ENCODE measurements at regions not wholly inside any gene's neighbourhood (a gene's known extent, or its start where the extent isn't known, plus 50 kb on each side); places are given as distances from the start of the nearest gene placed in this dataset.

- H3K4me3 Mint-ChIP-seq, result no peak overlapping the region
- POLR2A ChIA-PET, result no interaction called here
These were observed 114.3 kb downstream of the THBS2 start for GRCh38 chr6:169139179-169139971.

GRCh38 chr6:169132352-169132940, 121.2 kb downstream of the THBS2 start:
- H3K4me3 ChIP-seq (ENCODE audit: low read length), result no peak overlapping the region
- CTCF ChIA-PET, result no interaction called here
- DNase-seq (no peak), ATAC-seq (ENCODE audit: poor library complexity) (no peak)
- no peaks in the 10 kb centered on the region for H3K36me3 Mint-ChIP-seq (ENCODE audit: low read depth)
- POLR2A ChIA-PET, result no interaction called here
- intact Hi-C loops (cut with DNase I, micrococcal nuclease), result no loop called here
- no peak overlapping the region for H3K27ac Mint-ChIP-seq
- no peaks in the 10 kb centered on the region for H3K4me1 Mint-ChIP-seq (ENCODE audit: low read depth)
- TF ChIP-seq, protein P1, sequence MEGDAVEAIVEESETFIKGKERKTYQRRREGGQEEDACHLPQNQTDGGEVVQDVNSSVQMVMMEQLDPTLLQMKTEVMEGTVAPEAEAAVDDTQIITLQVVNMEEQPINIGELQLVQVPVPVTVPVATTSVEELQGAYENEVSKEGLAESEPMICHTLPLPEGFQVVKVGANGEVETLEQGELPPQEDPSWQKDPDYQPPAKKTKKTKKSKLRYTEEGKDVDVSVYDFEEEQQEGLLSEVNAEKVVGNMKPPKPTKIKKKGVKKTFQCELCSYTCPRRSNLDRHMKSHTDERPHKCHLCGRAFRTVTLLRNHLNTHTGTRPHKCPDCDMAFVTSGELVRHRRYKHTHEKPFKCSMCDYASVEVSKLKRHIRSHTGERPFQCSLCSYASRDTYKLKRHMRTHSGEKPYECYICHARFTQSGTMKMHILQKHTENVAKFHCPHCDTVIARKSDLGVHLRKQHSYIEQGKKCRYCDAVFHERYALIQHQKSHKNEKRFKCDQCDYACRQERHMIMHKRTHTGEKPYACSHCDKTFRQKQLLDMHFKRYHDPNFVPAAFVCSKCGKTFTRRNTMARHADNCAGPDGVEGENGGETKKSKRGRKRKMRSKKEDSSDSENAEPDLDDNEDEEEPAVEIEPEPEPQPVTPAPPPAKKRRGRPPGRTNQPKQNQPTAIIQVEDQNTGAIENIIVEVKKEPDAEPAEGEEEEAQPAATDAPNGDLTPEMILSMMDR (IDR thresholded peaks at IDR 0.05), result no peak
- H3K27me3 ChIP-seq (ENCODE audit: control insufficient read depth in 1 of 2, insufficient read depth in 2 of 2, low read length in 2 of 2), result no peaks in the 10 kb centered on the region
- H3K9me3 ChIP-seq (ENCODE audit: control insufficient read depth in 1 of 2, insufficient read depth in 1 of 2, low read length in 2 of 2), result no peaks in the 10 kb centered on the region
- H3K4me1 ChIP-seq (ENCODE audit: insufficient read depth, low read length), result no peaks in the 10 kb centered on the region
- H3K36me3 ChIP-seq (ENCODE audit: insufficient read depth, low read length), result no peaks in the 10 kb centered on the region
- H3K4me3 Mint-ChIP-seq, result no peak overlapping the region
- H3K27ac ChIP-seq (ENCODE audit: low read depth in 1 of 2, low read length in 2 of 2), result no peak overlapping the region
- H3K9me3 Mint-ChIP-seq, result peaks cover 7% of the 10 kb centered on the region
- H3K27me3 Mint-ChIP-seq, result peaks cover 18% of the 10 kb centered on the region

More at GRCh38 chr6:169139179-169139971, 114.3 kb downstream of the THBS2 start:
- Histone ChIP-seq H3K27ac (ENCODE audit: low read depth in 1 of 2, low read length in 2 of 2) (no peak overlapping the region), H3K27me3 (ENCODE audit: control insufficient read depth in 1 of 2, insufficient read depth in 2 of 2, low read length in 2 of 2) (no peaks in the 10 kb centered on the region), H3K36me3 (ENCODE audit: insufficient read depth, low read length) (no peaks in the 10 kb centered on the region), H3K9me3 (ENCODE audit: control insufficient read depth in 1 of 2, insufficient read depth in 1 of 2, low read length in 2 of 2) (peaks cover 0 to 10% of the 10 kb centered on the region in 2 experiments), H3K4me3 (ENCODE audit: low read length) (no peak overlapping the region), H3K4me1 (ENCODE audit: insufficient read depth, low read length) (no peaks in the 10 kb centered on the region)
- TF ChIP-seq, protein P1 (IDR thresholded peaks at IDR 0.05), result no peak
- Mint-ChIP-seq H3K27me3 (peaks cover 12% of the 10 kb centered on the region), H3K9me3 (peaks cover under 1% of the 10 kb centered on the region), H3K4me1 (ENCODE audit: low read depth) (no peaks in the 10 kb centered on the region), H3K36me3 (ENCODE audit: low read depth) (no peaks in the 10 kb centered on the region), H3K27ac (no peak overlapping the region)
- intact Hi-C loops (cut with DNase I, micrococcal nuclease), result no loop called here
- DNase-seq, result no peak
- ATAC-seq (ENCODE audit: poor library complexity), result no peak
- CTCF ChIA-PET, result no interaction called here

DNA sequence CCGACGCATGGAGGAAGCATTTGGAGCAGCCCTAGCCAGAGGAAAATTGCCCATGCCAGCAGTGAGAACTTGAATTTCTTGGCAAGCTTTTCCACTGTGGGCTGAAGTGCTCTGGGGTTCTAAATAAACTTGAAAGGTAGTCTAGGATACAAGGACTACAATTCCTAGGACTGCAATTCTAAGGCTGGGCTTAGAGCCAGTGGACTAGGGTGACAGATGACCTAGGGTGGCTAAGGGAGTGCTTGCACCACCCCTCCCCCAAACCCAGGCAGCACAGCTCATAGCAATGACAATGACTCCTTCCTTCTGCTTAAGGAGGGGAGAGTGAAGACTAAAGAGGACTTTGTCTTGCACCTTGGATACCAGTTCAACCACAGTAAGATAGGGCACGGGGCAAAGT, 122.3 kb downstream of the THBS2 start:
- TF ChIP-seq, protein P1 (IDR thresholded peaks at IDR 0.05), result no peak
- Histone ChIP-seq H3K4me3 (ENCODE audit: low read length) (no peak overlapping the region), H3K27me3 (ENCODE audit: control insufficient read depth in 1 of 2, insufficient read depth in 2 of 2, low read length in 2 of 2) (no peaks in the 10 kb centered on the region), H3K4me1 (ENCODE audit: insufficient read depth, low read length) (no peaks in the 10 kb centered on the region), H3K36me3 (ENCODE audit: insufficient read depth, low read length) (no peaks in the 10 kb centered on the region), H3K27ac (ENCODE audit: low read depth in 1 of 2, low read length in 2 of 2) (no peak overlapping the region), H3K9me3 (ENCODE audit: control insufficient read depth in 1 of 2, insufficient read depth in 1 of 2, low read length in 2 of 2) (no peaks in the 10 kb centered on the region)
- intact Hi-C loops (cut with DNase I, micrococcal nuclease), result no loop called here
- Mint-ChIP-seq H3K27me3 (peaks cover 18% of the 10 kb centered on the region), H3K4me1 (ENCODE audit: low read depth) (no peaks in the 10 kb centered on the region), H3K4me3 (no peak overlapping the region), H3K36me3 (ENCODE audit: low read depth) (no peaks in the 10 kb centered on the region), H3K9me3 (peaks cover 7% of the 10 kb centered on the region), H3K27ac (no peak overlapping the region)
- CTCF ChIA-PET, result no interaction called here
- DNase-seq (no peak), ATAC-seq (ENCODE audit: poor library complexity) (no peak)
- POLR2A ChIA-PET, result no interaction called here
